Activated CD4-positive, alpha-beta T cell treated with anti-CD3 and anti-CD28 coated beads, Interleukin-2, amount 10 ng/mL, durations not matched to agents 24 days and 14 days (primary cell): ENCODE measurements at regions not wholly inside any gene's neighbourhood (a gene's known extent, or its start where the extent isn't known, plus 50 kb on each side); places are given as distances from the start of the nearest gene placed in this dataset.
"Not testable (repeated sequence)": the region's sequence is repeated elsewhere in the genome, so short reads cannot be mapped to it uniquely, and the experiment has no call there.

Experiments used
- DNase-seq: peaks from one replicate; pipeline ENCODE4 v3.0.0; 2022
- H3K27ac Mint-ChIP-seq: one replicate; pipeline ENCODE4 v1.8.0; 2022; ENCODE audit warnings: mild to moderate bottlenecking, mixed read lengths
- H3K27me3 Mint-ChIP-seq: one replicate; pipeline ENCODE4 v1.8.0; 2022; ENCODE audit warnings: mixed read lengths
- H3K36me3 Mint-ChIP-seq: one replicate; pipeline ENCODE4 v1.8.0; 2022; ENCODE audit warnings: low read depth, mild to moderate bottlenecking, mixed read lengths
- H3K4me1 Mint-ChIP-seq: one replicate; pipeline ENCODE4 v1.8.0; 2021; ENCODE audit warnings: mixed read lengths
- H3K4me3 Mint-ChIP-seq: one replicate; pipeline ENCODE4 v1.8.0; 2022; ENCODE audit warnings: mild to moderate bottlenecking, moderate library complexity, mixed read lengths
- H3K9me3 Mint-ChIP-seq: one replicate; pipeline ENCODE4 v1.8.0; 2021; ENCODE audit warnings: mixed read lengths
- intact Hi-C: fragments of 100-400 bp; cut with micrococcal nuclease; formaldehyde crosslinking; loops from one replicate; pipeline ENCODE4 v1.15.1; 2023

- H3K27ac Mint-ChIP-seq, result no peak overlapping the region
- DNase-seq, result no peak
- intact Hi-C loops, result no loop called here
- H3K27me3 Mint-ChIP-seq, result peaks cover 47% of the 10 kb centered on the region
- no peak overlapping the region for H3K4me3 Mint-ChIP-seq
- H3K9me3 Mint-ChIP-seq, result peaks cover 12% of the 10 kb centered on the region
- H3K4me1 Mint-ChIP-seq, result no peaks in the 10 kb centered on the region
- no peaks in the 10 kb centered on the region for H3K36me3 Mint-ChIP-seq
These were observed 72.3 kb upstream of the ERCC6L2 start for GRCh38 chr9:95803197-95803596.

GRCh38 chr9:95801797-95802196 is 73.7 kb upstream of the ERCC6L2 start:
- no peak for DNase-seq
- no peak overlapping the region for H3K4me3 Mint-ChIP-seq
- peaks cover 41% of the 10 kb centered on the region for H3K27me3 Mint-ChIP-seq
- H3K27ac Mint-ChIP-seq, result no peak overlapping the region
- intact Hi-C loops, result no loop called here
- H3K36me3 Mint-ChIP-seq, result no peaks in the 10 kb centered on the region
- peaks cover 8% of the 10 kb centered on the region for H3K9me3 Mint-ChIP-seq
- no peaks in the 10 kb centered on the region for H3K4me1 Mint-ChIP-seq

- Mint-ChIP-seq H3K36me3 (no peaks in the 10 kb centered on the region), H3K27me3 (peaks cover 45% of the 10 kb centered on the region), H3K4me3 (no peak overlapping the region), H3K27ac (no peak overlapping the region), H3K9me3 (peaks cover 10% of the 10 kb centered on the region), H3K4me1 (peaks cover 1% of the 10 kb centered on the region)
- DNase-seq, result no peak
- intact Hi-C loops, result no loop called here
These were observed 79.5 kb upstream of the ERCC6L2 start for GRCh38 chr9:95796029-95796428.

- intact Hi-C loops, result no loop called here
- Mint-ChIP-seq H3K4me1 (peaks cover 1% of the 10 kb centered on the region), H3K9me3 (peaks cover 10% of the 10 kb centered on the region), H3K27ac (no peak overlapping the region), H3K27me3 (peaks cover 42% of the 10 kb centered on the region), H3K4me3 (no peak overlapping the region), H3K36me3 (no peaks in the 10 kb centered on the region)
- no peak for DNase-seq
These were observed 81.3 kb upstream of the ERCC6L2 start for GRCh38 chr9:95793924-95794828.

GRCh38 chr9:95791695-95792094 is 83.8 kb upstream of the ERCC6L2 start:
- H3K9me3 Mint-ChIP-seq, result peaks cover 10% of the 10 kb centered on the region
- H3K36me3 Mint-ChIP-seq, result no peaks in the 10 kb centered on the region
- H3K4me1 Mint-ChIP-seq, result peaks cover 5% of the 10 kb centered on the region
- intact Hi-C loops, result no loop called here
- H3K27ac Mint-ChIP-seq, result no peak overlapping the region
- H3K27me3 Mint-ChIP-seq, result peaks cover 41% of the 10 kb centered on the region
- DNase-seq, result no peak
- H3K4me3 Mint-ChIP-seq, result no peak overlapping the region

GRCh38 chr9:95791286-95791685 is 84.2 kb upstream of the ERCC6L2 start:
- peaks cover 41% of the 10 kb centered on the region for H3K27me3 Mint-ChIP-seq
- no peak overlapping the region for H3K27ac Mint-ChIP-seq
- H3K4me3 Mint-ChIP-seq, result no peak overlapping the region
- H3K9me3 Mint-ChIP-seq, result peaks cover 10% of the 10 kb centered on the region
- no peaks in the 10 kb centered on the region for H3K36me3 Mint-ChIP-seq
- intact Hi-C loops, result no loop called here
- peaks cover 5% of the 10 kb centered on the region for H3K4me1 Mint-ChIP-seq
- DNase-seq, result no peak

GRCh38 chr9:95788521-95788991 is 86.9 kb upstream of the ERCC6L2 start:
- Mint-ChIP-seq H3K27ac (no peak overlapping the region), H3K4me1 (peaks cover 5% of the 10 kb centered on the region), H3K27me3 (peaks cover 25% of the 10 kb centered on the region), H3K9me3 (peaks cover 10% of the 10 kb centered on the region), H3K4me3 (no peak overlapping the region), H3K36me3 (no peaks in the 10 kb centered on the region)
- no peak for DNase-seq
- intact Hi-C loops, result no loop called here

- intact Hi-C loops, result no loop called here
- H3K9me3 Mint-ChIP-seq, result peaks cover 9% of the 10 kb centered on the region
- no peak for DNase-seq
- peaks cover 5% of the 10 kb centered on the region for H3K4me1 Mint-ChIP-seq
- no peak overlapping the region for H3K27ac Mint-ChIP-seq
- no peaks in the 10 kb centered on the region for H3K36me3 Mint-ChIP-seq
- H3K27me3 Mint-ChIP-seq, result peaks cover 24% of the 10 kb centered on the region
- H3K4me3 Mint-ChIP-seq, result no peak overlapping the region
These were observed 87.5 kb upstream of the ERCC6L2 start for GRCh38 chr9:95788021-95788420.

GRCh38 chr9:95785209-95785608 is 90.3 kb upstream of the ERCC6L2 start:
- intact Hi-C loops, result no loop called here
- Mint-ChIP-seq H3K4me3 (no peak overlapping the region), H3K27me3 (peaks cover 22% of the 10 kb centered on the region), H3K36me3 (no peaks in the 10 kb centered on the region), H3K4me1 (peaks cover 4% of the 10 kb centered on the region), H3K9me3 (peaks cover 4% of the 10 kb centered on the region), H3K27ac (no peak overlapping the region)
- no peak for DNase-seq

- H3K27me3 Mint-ChIP-seq, result peaks cover 17% of the 10 kb centered on the region
- DNase-seq, result no peak
- peaks cover 4% of the 10 kb centered on the region for H3K4me1 Mint-ChIP-seq
- no peaks in the 10 kb centered on the region for H3K9me3 Mint-ChIP-seq
- no peak overlapping the region for H3K27ac Mint-ChIP-seq
- no peaks in the 10 kb centered on the region for H3K36me3 Mint-ChIP-seq
- H3K4me3 Mint-ChIP-seq, result no peak overlapping the region
- intact Hi-C loops, result no loop called here
These were observed 91.2 kb upstream of the ERCC6L2 start for GRCh38 chr9:95784318-95784717.

GRCh38 chr9:95783426-95783975 is 92.0 kb upstream of the ERCC6L2 start:
- no peaks in the 10 kb centered on the region for H3K36me3 Mint-ChIP-seq
- no peak overlapping the region for H3K27ac Mint-ChIP-seq
- no peak for DNase-seq
- H3K4me1 Mint-ChIP-seq, result peaks cover 4% of the 10 kb centered on the region
- H3K27me3 Mint-ChIP-seq, result peaks cover 19% of the 10 kb centered on the region
- intact Hi-C loops, result no loop called here
- peaks cover 3% of the 10 kb centered on the region for H3K9me3 Mint-ChIP-seq
- no peak overlapping the region for H3K4me3 Mint-ChIP-seq

GRCh38 chr9:95780751-95781150 is 94.7 kb upstream of the ERCC6L2 start:
- no peaks in the 10 kb centered on the region for H3K36me3 Mint-ChIP-seq
- H3K27me3 Mint-ChIP-seq, result peaks cover 16% of the 10 kb centered on the region
- H3K4me3 Mint-ChIP-seq, result no peak overlapping the region
- DNase-seq, result no peak
- intact Hi-C loops, result no loop called here
- peaks cover 3% of the 10 kb centered on the region for H3K9me3 Mint-ChIP-seq
- H3K4me1 Mint-ChIP-seq, result no peaks in the 10 kb centered on the region
- H3K27ac Mint-ChIP-seq, result no peak overlapping the region

- H3K27me3 Mint-ChIP-seq, result peaks cover 19% of the 10 kb centered on the region
- DNase-seq, result no peak
- intact Hi-C loops, result no loop called here
- no peak overlapping the region for H3K27ac Mint-ChIP-seq
- H3K9me3 Mint-ChIP-seq, result peaks cover 3% of the 10 kb centered on the region
- no peaks in the 10 kb centered on the region for H3K4me1 Mint-ChIP-seq
- H3K4me3 Mint-ChIP-seq, result no peak overlapping the region
- no peaks in the 10 kb centered on the region for H3K36me3 Mint-ChIP-seq
These were observed 95.4 kb upstream of the ERCC6L2 start for GRCh38 chr9:95780121-95780520.

GRCh38 chr9:95779597-95779996 is 95.9 kb upstream of the ERCC6L2 start:
- intact Hi-C loops, DNase-seq, H3K36me3 Mint-ChIP-seq, H3K9me3 Mint-ChIP-seq, H3K4me3 Mint-ChIP-seq, H3K27ac Mint-ChIP-seq, H3K4me1 Mint-ChIP-seq: not testable (repeated sequence)
- H3K27me3 Mint-ChIP-seq, result peaks cover 22% of the 10 kb centered on the region
